Mesendoderm (in vitro differentiated cells): ENCODE measurements at regions not wholly inside any gene's neighbourhood (a gene's known extent, or its start where the extent isn't known, plus 50 kb on each side); places are given as distances from the start of the nearest gene placed in this dataset.

Source experiments
- DNase-seq: peaks from one replicate; pipeline ENCODE4 v3.0.0; 2013
- H2AK5ac ChIP-seq: 2 replicates; pipeline ENCODE4 v1.6.1; 2013; ENCODE audit warnings: low read length, inconsistent platforms
- H2BK120ac ChIP-seq: 2 replicates; pipeline ENCODE4 v1.6.1; 2013; ENCODE audit warnings: low read depth, mild to moderate bottlenecking, low read length, moderate library complexity, mixed read lengths
- H2BK15ac ChIP-seq: replicated peaks from 2 replicates; pipeline ENCODE4 v1.6.1; 2013; ENCODE audit warnings: low read depth, mild to moderate bottlenecking, moderate library complexity
- H2BK5ac ChIP-seq: 2 replicates; pipeline ENCODE4 v1.6.1; 2013; ENCODE audit warnings: low read length, inconsistent platforms
- H3K18ac ChIP-seq: 2 replicates; pipeline ENCODE4 v1.6.1; 2013; ENCODE audit warnings: mild to moderate bottlenecking, low read length, mixed read lengths
- H3K23ac ChIP-seq: one replicate; pipeline ENCODE4 v1.6.1; 2013; ENCODE audit warnings: low read length
- H3K27ac ChIP-seq: 2 replicates; pipeline ENCODE4 v1.5.1; 2013; ENCODE audit warnings: low read depth, mild to moderate bottlenecking, inconsistent platforms, low read length, moderate library complexity
- H3K27me3 ChIP-seq: 2 replicates; pipeline ENCODE4 v1.6.1; 2013; ENCODE audit warnings: low read length, control low read depth, mild to moderate bottlenecking, inconsistent platforms; ENCODE audit not compliant: insufficient read depth, poor library complexity
- H3K36me3 ChIP-seq: 2 replicates; pipeline ENCODE4 v1.6.1; 2013; ENCODE audit warnings: low read length, inconsistent platforms; ENCODE audit not compliant: control insufficient read depth, insufficient read depth
- H3K4ac ChIP-seq: one replicate; pipeline ENCODE4 v1.6.1; 2013; ENCODE audit warnings: low read depth, mild to moderate bottlenecking, low read length, moderate library complexity
- H3K4me1 ChIP-seq: 2 replicates; pipeline ENCODE4 v1.6.1; 2013; ENCODE audit warnings: low read depth, low read length, inconsistent platforms; ENCODE audit not compliant: control insufficient read depth
- H3K4me2 ChIP-seq: 2 replicates; pipeline ENCODE4 v1.6.1; 2013; ENCODE audit warnings: low read length
- H3K4me3 ChIP-seq: 2 replicates; pipeline ENCODE4 v1.5.1; 2013; ENCODE audit warnings: mild to moderate bottlenecking, low read length
- H3K56ac ChIP-seq: one replicate; pipeline ENCODE4 v1.6.1; 2013; ENCODE audit warnings: low read length
- H3K79me1 ChIP-seq: 2 replicates; pipeline ENCODE4 v1.6.1; 2013; ENCODE audit warnings: low read length, inconsistent platforms
- H3K79me2 ChIP-seq: 2 replicates; pipeline ENCODE4 v1.6.1; 2013; ENCODE audit warnings: mild to moderate bottlenecking, low read length; ENCODE audit not compliant: control insufficient read depth, insufficient read depth
- H3K9ac ChIP-seq: 2 replicates; pipeline ENCODE4 v1.6.1; 2013; ENCODE audit warnings: low read length, inconsistent platforms
- H4K5ac ChIP-seq: one replicate; pipeline ENCODE4 v1.6.1; 2013; ENCODE audit warnings: low read length
- H4K8ac ChIP-seq: one replicate; pipeline ENCODE4 v1.6.1; 2013; ENCODE audit warnings: low read depth, mild to moderate bottlenecking, control low read depth, low read length, moderate library complexity
- WGBS: extraction: QIAGEN DNeasy Blood & Tissue Kit; methylation state at CpG from one replicate; pipeline ENCODE4 v1.1.7; 2013; ENCODE audit warnings: low lambda C conversion rate, missing lambda C conversion rate; ENCODE audit not compliant: insufficient coverage; ENCODE audit errors: extremely low coverage; 5-methylcytosine and 5-hydroxymethylcytosine counted together

- Histone ChIP-seq H2BK15ac (no peak overlapping the region), H3K27me3 (no peaks in the 10 kb centered on the region), H3K27ac (no peak overlapping the region), H4K5ac (no peak overlapping the region), H3K4me2 (no peak overlapping the region), H3K56ac (no peak overlapping the region), H4K8ac (no peak overlapping the region), H3K4ac (no peak overlapping the region), H3K79me1 (no peaks in the 10 kb centered on the region), H2AK5ac (no peak overlapping the region), H3K79me2 (no peaks in the 10 kb centered on the region), H3K9ac (no peak overlapping the region), H3K18ac (no peak overlapping the region), H3K4me1 (no peaks in the 10 kb centered on the region), H3K23ac (no peak overlapping the region), H2BK120ac (no peak overlapping the region), H3K36me3 (no peaks in the 10 kb centered on the region), H2BK5ac (no peak overlapping the region), H3K4me3 (no peak overlapping the region)
- no CpG with 5 or more reads among the region's 3 CpGs for WGBS
- DNase-seq, result peak; percentile 14
Observed at GRCh38 chr3:61438253-61439121, 122.9 kb upstream of the PTPRG start.

GRCh38 chr3:61439122-61439458 lies 122.3 kb upstream of the PTPRG start:
- Histone ChIP-seq H3K79me2 (no peaks in the 10 kb centered on the region), H3K4me2 (no peak overlapping the region), H3K27me3 (no peaks in the 10 kb centered on the region), H3K79me1 (no peaks in the 10 kb centered on the region), H4K8ac (no peak overlapping the region), H2BK5ac (no peak overlapping the region), H3K4me3 (no peak overlapping the region), H2AK5ac (no peak overlapping the region), H3K4me1 (no peaks in the 10 kb centered on the region), H3K9ac (no peak overlapping the region), H3K4ac (no peak overlapping the region), H2BK15ac (no peak overlapping the region), H4K5ac (no peak overlapping the region), H3K27ac (no peak overlapping the region), H3K23ac (no peak overlapping the region), H3K18ac (no peak overlapping the region), H3K56ac (no peak overlapping the region), H3K36me3 (no peaks in the 10 kb centered on the region), H2BK120ac (no peak overlapping the region)
- no CpG with 5 or more reads among the region's 3 CpGs for WGBS
- DNase-seq, result no peak

- Histone ChIP-seq H2BK5ac (no peak overlapping the region), H2BK15ac (no peak overlapping the region), H3K23ac (no peak overlapping the region), H3K4me1 (no peaks in the 10 kb centered on the region), H3K36me3 (no peaks in the 10 kb centered on the region), H3K4me3 (no peak overlapping the region), H3K9ac (no peak overlapping the region), H3K27me3 (no peaks in the 10 kb centered on the region), H4K8ac (no peak overlapping the region), H3K79me2 (no peaks in the 10 kb centered on the region), H3K4me2 (no peak overlapping the region), H2AK5ac (no peak overlapping the region), H3K18ac (no peak overlapping the region), H3K56ac (no peak overlapping the region), H3K79me1 (no peaks in the 10 kb centered on the region), H2BK120ac (no peak overlapping the region), H3K27ac (no peak overlapping the region), H4K5ac (no peak overlapping the region), H3K4ac (no peak overlapping the region)
- no CpG with 5 or more reads among the region's 3 CpGs for WGBS
- no peak for DNase-seq
Observed at GRCh38 chr3:61442696-61443095, 118.7 kb upstream of the PTPRG start.

GRCh38 chr3:61443886-61444285 lies 117.5 kb upstream of the PTPRG start:
- no peak for DNase-seq
- H2BK5ac ChIP-seq, result no peak overlapping the region
- H4K8ac ChIP-seq, result no peak overlapping the region
- no peak overlapping the region for H3K4me3 ChIP-seq
- H3K27ac ChIP-seq, result no peak overlapping the region
- H3K4ac ChIP-seq, result no peak overlapping the region
- H3K9ac ChIP-seq, result no peak overlapping the region
- no peaks in the 10 kb centered on the region for H3K79me2 ChIP-seq
- H2BK120ac ChIP-seq, result no peak overlapping the region
- H3K18ac ChIP-seq, result no peak overlapping the region
- H2AK5ac ChIP-seq, result no peak overlapping the region
- H3K27me3 ChIP-seq, result no peaks in the 10 kb centered on the region
- H4K5ac ChIP-seq, result no peak overlapping the region
- no peak overlapping the region for H2BK15ac ChIP-seq
- no peak overlapping the region for H3K4me2 ChIP-seq
- H3K56ac ChIP-seq, result no peak overlapping the region
- H3K79me1 ChIP-seq, result no peaks in the 10 kb centered on the region
- no peaks in the 10 kb centered on the region for H3K36me3 ChIP-seq
- no peaks in the 10 kb centered on the region for H3K4me1 ChIP-seq
- no peak overlapping the region for H3K23ac ChIP-seq

- WGBS, result no CpG with 5 or more reads among the region's 1 CpG
- H2BK5ac ChIP-seq, result no peak overlapping the region
- no peak overlapping the region for H4K5ac ChIP-seq
- no peak for DNase-seq
- H3K56ac ChIP-seq, result no peak overlapping the region
- H3K4ac ChIP-seq, result no peak overlapping the region
- H3K23ac ChIP-seq, result no peak overlapping the region
- H3K4me2 ChIP-seq, result no peak overlapping the region
- H3K18ac ChIP-seq, result no peak overlapping the region
- H3K27ac ChIP-seq, result no peak overlapping the region
- H3K79me1 ChIP-seq, result no peaks in the 10 kb centered on the region
- H3K9ac ChIP-seq, result no peak overlapping the region
- H2AK5ac ChIP-seq, result no peak overlapping the region
- no peak overlapping the region for H3K4me3 ChIP-seq
- H3K4me1 ChIP-seq, result no peaks in the 10 kb centered on the region
- no peak overlapping the region for H4K8ac ChIP-seq
- H2BK120ac ChIP-seq, result no peak overlapping the region
- H3K27me3 ChIP-seq, result no peaks in the 10 kb centered on the region
- H3K36me3 ChIP-seq, result no peaks in the 10 kb centered on the region
- H2BK15ac ChIP-seq, result no peak overlapping the region
- H3K79me2 ChIP-seq, result no peaks in the 10 kb centered on the region
Observed at GRCh38 chr3:61444782-61445181, 116.6 kb upstream of the PTPRG start.

- Histone ChIP-seq H3K4me3 (no peak overlapping the region), H3K79me2 (no peaks in the 10 kb centered on the region), H3K4me1 (no peaks in the 10 kb centered on the region), H4K5ac (no peak overlapping the region), H2BK15ac (no peak overlapping the region), H3K36me3 (no peaks in the 10 kb centered on the region), H3K79me1 (no peaks in the 10 kb centered on the region), H2BK120ac (no peak overlapping the region), H3K18ac (no peak overlapping the region), H3K4ac (no peak overlapping the region), H2BK5ac (no peak overlapping the region), H2AK5ac (no peak overlapping the region), H4K8ac (no peak overlapping the region), H3K9ac (no peak overlapping the region), H3K27ac (no peak overlapping the region), H3K27me3 (no peaks in the 10 kb centered on the region), H3K23ac (no peak overlapping the region), H3K4me2 (no peak overlapping the region), H3K56ac (no peak overlapping the region)
- 100% methylated on average over 3 of the region's 7 CpGs for WGBS
- DNase-seq, result no peak
Observed at GRCh38 chr3:61445924-61446323, 115.4 kb upstream of the PTPRG start.
